DMS79 (cell line): ENCODE measurements at regions not wholly inside any gene's neighbourhood (a gene's known extent, or its start where the extent isn't known, plus 50 kb on each side); places are given as distances from the start of the nearest gene placed in this dataset.

Source experiments
- DNase-seq: peaks from one replicate; lab custom pipeline; 2025; lab: John Stamatoyannopoulos, UW

GRCh38 chr11:26035696-26036095 is 296.2 kb upstream of the ANO3 start:
- no peak for DNase-seq

GRCh38 chr11:26037716-26038115 is 294.2 kb upstream of the ANO3 start:
- no peak for DNase-seq

- no peak for DNase-seq
These were observed 291.6 kb upstream of the ANO3 start for GRCh38 chr11:26040339-26040738.

DNA sequence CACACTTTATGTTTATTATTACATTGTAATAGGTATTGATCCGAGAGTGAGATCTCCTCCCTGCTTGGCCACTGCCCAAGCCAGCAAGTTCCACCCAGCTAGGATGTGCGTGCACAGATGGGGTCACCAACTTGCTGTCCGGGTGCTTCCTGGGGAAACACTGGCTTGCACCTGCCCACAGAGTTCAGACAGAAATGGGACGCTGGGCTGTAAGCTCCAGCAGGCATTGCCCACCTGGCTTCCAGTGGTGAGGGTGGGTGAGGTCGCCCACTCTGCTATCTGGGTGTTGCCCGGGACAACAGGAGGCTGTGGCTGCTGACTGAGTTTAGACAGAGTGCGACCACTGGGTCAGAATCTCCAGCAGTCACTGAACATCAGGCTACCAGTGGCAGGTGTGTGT is 289.8 kb upstream of the ANO3 start:
- DNase-seq: no peak

GRCh38 chr11:26043665-26044064 is 288.3 kb upstream of the ANO3 start:
- DNase-seq: no peak

DNA sequence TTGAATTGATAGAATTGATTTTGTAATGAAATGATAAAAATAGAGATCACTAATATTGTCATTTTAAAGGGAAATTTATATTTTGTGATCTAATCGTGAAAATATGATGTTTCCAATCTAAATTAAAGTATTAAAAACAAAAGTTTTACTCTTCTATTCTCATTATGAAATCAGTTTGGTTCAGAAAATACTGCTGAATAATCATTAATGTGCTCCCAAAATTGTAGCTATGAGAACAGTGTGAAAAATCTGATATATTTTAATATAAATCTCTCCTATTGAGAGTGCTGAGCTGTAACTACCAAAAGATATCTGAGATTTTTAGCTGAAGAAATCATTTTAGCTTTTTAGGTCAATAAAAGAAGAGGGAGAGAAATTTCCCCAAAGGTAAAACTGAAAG is 287.5 kb upstream of the ANO3 start:
- no peak for DNase-seq

- DNase-seq: no peak
These were observed 286.8 kb upstream of the ANO3 start for GRCh38 chr11:26045082-26045481.

DNA sequence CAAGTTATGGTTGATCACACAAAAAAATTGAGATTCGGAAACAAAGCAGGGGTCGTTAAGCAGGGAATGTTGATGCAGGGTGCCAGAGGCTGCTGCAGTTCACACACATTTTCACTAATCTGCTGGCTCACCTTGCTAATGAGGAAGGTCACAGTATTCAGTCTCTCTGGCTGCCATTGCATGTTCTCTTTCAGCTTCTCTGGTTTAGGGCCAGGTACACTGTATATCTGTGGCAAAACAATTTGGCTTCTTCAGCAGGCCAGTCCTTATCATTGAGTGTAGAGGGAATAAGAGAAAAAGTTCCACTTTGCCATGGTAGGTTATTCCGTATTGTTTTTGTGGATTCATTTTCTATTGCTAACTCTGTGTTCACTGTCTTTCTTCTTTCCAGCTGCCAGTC is 283.7 kb upstream of the ANO3 start:
- no peak for DNase-seq

GRCh38 chr11:26053966-26054365 is 278.0 kb upstream of the ANO3 start:
- no peak for DNase-seq

DNA sequence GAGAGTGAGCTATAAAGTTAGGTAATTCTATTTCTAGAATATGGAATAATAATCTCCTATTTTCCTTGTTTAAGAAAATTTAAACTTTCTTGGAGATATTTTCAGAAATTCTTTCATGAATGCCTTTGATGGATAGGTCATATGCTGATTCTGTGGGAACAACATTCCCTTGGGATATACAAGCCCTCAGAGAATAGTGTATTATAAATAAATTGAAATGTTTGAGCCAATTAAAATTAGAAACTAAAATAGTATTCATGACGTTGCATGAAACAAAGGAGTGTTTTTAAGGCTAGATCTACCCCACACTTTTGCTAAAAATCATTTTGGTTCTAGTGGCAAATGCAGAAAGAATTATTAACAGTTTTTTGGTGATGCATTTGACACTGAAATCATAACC is 269.3 kb upstream of the ANO3 start:
- no peak for DNase-seq

- DNase-seq: no peak
These were observed 268.0 kb upstream of the ANO3 start for GRCh38 chr11:26063915-26064314.

DNA sequence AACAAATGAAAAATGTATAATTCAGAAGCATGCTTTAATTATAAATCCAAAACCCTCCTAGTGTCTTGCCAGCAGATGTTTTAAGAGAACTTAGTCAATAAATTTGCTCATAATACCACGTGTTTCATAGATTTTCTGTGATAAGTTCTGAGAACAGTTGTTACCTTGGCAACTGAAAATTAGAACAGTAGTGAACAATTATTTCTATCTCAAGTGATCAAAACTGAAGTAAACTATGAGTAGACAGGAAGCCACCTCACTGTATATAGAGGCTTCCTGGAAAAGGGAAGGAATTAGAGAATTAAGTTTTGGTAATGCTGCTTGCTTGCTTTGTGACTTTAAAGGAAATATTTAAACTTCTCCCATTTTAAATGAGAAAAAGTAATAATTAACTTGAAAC is 266.0 kb upstream of the ANO3 start:
- DNase-seq: no peak

GRCh38 chr11:26070714-26071380 is 261.1 kb upstream of the ANO3 start:
- peak; percentile 99 for DNase-seq

- DNase-seq: peak; percentile 17
These were observed 259.2 kb upstream of the ANO3 start for GRCh38 chr11:26072614-26073153.

- DNase-seq: no peak
These were observed 258.3 kb upstream of the ANO3 start for GRCh38 chr11:26073646-26074045.

DNA sequence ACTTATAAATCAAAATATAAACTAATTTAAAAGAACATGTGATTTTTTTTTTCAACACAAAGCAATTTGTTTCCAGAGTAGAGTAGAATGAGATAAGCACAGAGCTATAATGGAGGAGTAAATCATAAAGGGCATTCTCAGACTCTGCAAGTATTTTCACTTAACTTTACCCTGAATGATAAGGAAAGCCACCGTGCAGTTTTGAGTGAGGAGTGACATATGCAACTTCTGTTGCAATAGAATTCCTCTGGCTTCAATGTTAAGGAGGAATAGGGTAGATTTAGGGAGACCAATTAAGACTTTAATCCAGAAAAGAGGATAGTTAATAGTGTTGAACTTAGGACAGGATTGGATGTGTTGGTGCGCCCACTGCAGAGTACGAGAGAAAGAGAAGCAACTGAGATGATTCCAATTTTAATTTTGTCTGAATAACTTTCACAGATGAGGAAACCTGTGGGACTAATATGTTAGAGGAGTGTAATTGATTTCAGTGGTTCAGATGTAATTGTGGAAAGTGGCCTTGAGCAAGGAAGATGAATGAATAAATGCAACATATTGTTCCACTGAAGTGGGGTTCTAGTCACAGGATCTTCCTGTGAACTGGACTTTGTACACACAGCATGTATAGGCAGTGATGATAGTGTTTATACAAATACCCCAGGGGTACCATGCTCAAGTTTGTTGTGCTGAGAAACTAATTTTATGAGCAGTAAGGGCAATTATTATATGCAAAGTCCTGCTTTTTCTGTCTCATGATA is 255.5 kb upstream of the ANO3 start:
- DNase-seq: no peak

- DNase-seq: no peak
These were observed 253.6 kb upstream of the ANO3 start for GRCh38 chr11:26078231-26078821.

GRCh38 chr11:26084313-26084712 is 247.6 kb upstream of the ANO3 start:
- DNase-seq: no peak

DNA sequence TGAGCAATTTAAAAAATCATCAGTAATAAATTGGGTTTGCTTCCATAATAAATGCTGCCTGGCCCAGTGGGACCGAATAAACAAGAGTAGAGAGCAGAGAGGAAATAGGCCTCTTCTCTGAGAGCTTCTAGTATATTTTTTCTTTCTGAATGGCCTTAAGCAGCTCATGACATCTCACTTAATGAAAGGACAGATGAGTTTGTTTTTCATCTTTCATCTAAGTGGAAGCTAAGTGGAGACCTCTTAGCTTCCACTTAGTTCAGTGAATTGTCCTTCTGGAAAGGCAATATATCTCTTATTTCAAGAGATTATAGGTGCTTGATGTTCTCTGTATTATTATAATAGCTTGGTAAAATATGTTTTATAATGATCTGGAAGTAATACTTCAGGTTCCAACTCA is 245.9 kb upstream of the ANO3 start:
- peak; percentile 90 for DNase-seq

DNA sequence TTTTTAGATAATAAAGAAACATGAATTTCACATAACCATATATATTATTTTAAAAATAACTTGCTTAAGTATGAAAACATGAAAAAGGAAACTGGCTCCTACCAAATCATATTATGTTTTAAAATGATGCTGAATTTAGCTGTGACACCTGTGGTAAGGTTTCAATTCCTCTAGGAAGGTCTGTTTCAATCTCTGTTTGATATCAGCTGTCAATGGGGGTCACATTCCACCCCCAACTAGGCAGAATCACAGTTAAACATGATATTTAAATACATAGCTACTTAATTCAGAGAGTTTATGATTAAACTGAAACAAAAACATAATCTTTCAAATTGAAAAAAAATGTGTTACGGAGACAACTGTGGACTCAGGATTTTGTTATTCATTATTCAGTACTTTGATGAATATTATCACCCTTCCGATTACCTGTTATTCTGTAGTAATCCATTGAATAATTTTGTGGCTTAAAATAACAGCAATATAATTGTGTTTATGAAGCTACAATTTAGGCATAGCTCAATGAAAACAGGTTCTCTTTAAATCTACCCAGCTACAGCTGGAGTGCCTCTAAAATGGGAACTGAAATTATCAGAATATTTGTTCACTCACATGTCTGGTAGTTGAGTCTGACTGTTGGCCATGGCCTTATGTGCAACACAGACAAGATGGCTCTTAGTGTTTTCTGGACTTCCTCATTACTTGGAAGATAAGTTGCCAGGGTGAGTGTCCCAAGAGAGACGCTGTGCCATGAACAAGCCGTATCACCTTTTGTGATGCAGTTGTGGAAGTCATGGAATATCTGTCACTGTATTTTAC is 244.6 kb upstream of the ANO3 start:
- no peak for DNase-seq

GRCh38 chr11:26088391-26088790 is 243.5 kb upstream of the ANO3 start:
- DNase-seq: no peak

GRCh38 chr11:26090651-26091050 is 241.3 kb upstream of the ANO3 start:
- no peak for DNase-seq
